GM12878 (cell line): ENCODE measurements at regions not wholly inside any gene's neighbourhood (a gene's known extent, or its start where the extent isn't known, plus 50 kb on each side); places are given as distances from the start of the nearest gene placed in this dataset.

Source experiments
- ATAC-seq: fragments of 200-7000 bp; cut with Tn5 transposase; 3 replicates; pipeline ENCODE4 v1.9.1; 2020; ENCODE audit warnings: mild to moderate bottlenecking, moderate library complexity
- BruUV-seq: library from RNA; stranded (reverse); fragments of 400-500 nt; replicated peaks from 2 replicates; lab custom pipeline; 2021; lab: Mats Ljungman, UMichigan
- CTCF ChIA-PET: fragments of 300-600 bp; sonication (Branson Sonifier 250); formaldehyde crosslinking; extraction: SDS; loops from one replicate; lab custom pipeline; 2021; ENCODE audit warnings: inconsistent platforms; lab: Yijun Ruan, JAX
- POLR2A ChIA-PET: fragments of 350-600 bp; formaldehyde crosslinking; extraction: SDS; loops from one replicate; lab custom pipeline; 2021; ENCODE audit warnings: inconsistent platforms; lab: Charles Lee
- RAD21 ChIA-PET: fragments of 300-600 bp; sonication (Branson Sonifier 250); formaldehyde crosslinking; loops from one replicate; lab custom pipeline; 2023; ENCODE audit warnings: antibody characterized with exemption; ENCODE audit not compliant: unreplicated experiment; lab: Charles Lee
- SMC1A ChIA-PET: fragments of 300-600 bp; sonication (Branson Sonifier 250); formaldehyde crosslinking; loops from one replicate; lab custom pipeline; 2023; ENCODE audit not compliant: unreplicated experiment, uncharacterized antibody; lab: Charles Lee
- DNase-seq: peaks from one replicate; pipeline ENCODE4 v3.0.0-alpha.2; 2011; ENCODE audit warnings: low read depth, low spot score
- FAIRE-seq: peaks from 3 replicates; lab custom pipeline; 2011; peaks lifted over from hg19 to GRCh38; lab: Jason Lieb, UNC
- H2AFZ ChIP-seq: 2 replicates; pipeline ENCODE4 v1.6.0; 2011; ENCODE audit warnings: low read depth, low read length, control low read depth; ENCODE audit not compliant: control insufficient read depth
- H3K27ac ChIP-seq: 2 replicates; pipeline ENCODE4 v1.5.1; 2011; ENCODE audit warnings: control low read depth; ENCODE audit not compliant: control insufficient read depth, insufficient read depth
- H3K27me3 ChIP-seq, 2 experiments: replicated peaks in 1 of 2; 2 replicates each; pipeline versions ENCODE4 v1.6.0 to v1.6.1; 2011; ENCODE audit warnings: low read length in 1 of 2; ENCODE audit not compliant: control insufficient read depth in 2 of 2, insufficient read depth in 2 of 2
- H3K36me3 ChIP-seq, 2 experiments: 2 replicates each; pipeline ENCODE4 v1.5.1; 2011; ENCODE audit warnings: low read length in 1 of 2; ENCODE audit not compliant: control insufficient read depth in 2 of 2, insufficient read depth in 2 of 2
- H3K4me1 ChIP-seq: 2 replicates; pipeline ENCODE4 v1.6.1; 2011; ENCODE audit warnings: mild to moderate bottlenecking, low read length, moderate library complexity, mixed read lengths; ENCODE audit not compliant: control insufficient read depth, insufficient read depth
- H3K4me2 ChIP-seq: 2 replicates; pipeline ENCODE4 v1.6.0; 2011; ENCODE audit warnings: control low read depth; ENCODE audit not compliant: control insufficient read depth, insufficient read depth
- H3K4me3 ChIP-seq: fragments of 200-600 bp; sonication (generic); 2 replicates; pipeline ENCODE4 v1.5.1; 2016
- H3K79me2 ChIP-seq: 2 replicates; pipeline ENCODE4 v1.6.0; 2011; ENCODE audit warnings: low read length; ENCODE audit not compliant: control insufficient read depth, insufficient read depth
- H3K9ac ChIP-seq: 2 replicates; pipeline ENCODE4 v1.8.0; 2011; ENCODE audit warnings: low read length, control low read depth, mixed read lengths; ENCODE audit not compliant: control insufficient read depth, insufficient read depth
- H3K9me3 ChIP-seq: replicated peaks from 3 replicates; pipeline ENCODE4 v1.5.1; 2011; ENCODE audit warnings: mild to moderate bottlenecking, low read length; ENCODE audit not compliant: control insufficient read depth, insufficient read depth
- H4K20me1 ChIP-seq: 2 replicates; pipeline ENCODE4 v1.6.0; 2011; ENCODE audit not compliant: control insufficient read depth, insufficient read depth
- BRCA1 ChIP-seq: IDR thresholded peaks from 2 replicates; pipeline ENCODE4 v1.6.1; 2011; ENCODE audit warnings: low read depth, low read length, improper control_type of control experiment
- CBX5 ChIP-seq: sonication (generic); IDR thresholded peaks from 2 replicates; pipeline ENCODE4 v1.6.1; 2016; ENCODE audit warnings: low read depth, moderate library complexity, mild to moderate bottlenecking, inconsistent platforms
- MTA2 ChIP-seq: fragments of 450-650 bp; IDR thresholded peaks from 2 replicates; pipeline ENCODE4 v1.6.1; 2016; ENCODE audit warnings: low read depth, mild to moderate bottlenecking, moderate library complexity
- POLR2AphosphoS2 ChIP-seq: IDR thresholded peaks from 2 replicates; pipeline ENCODE4 v1.6.1; 2011; ENCODE audit warnings: low read depth, mild to moderate bottlenecking, low read length, improper control_type of control experiment, moderate library complexity
- PRDM15 ChIP-seq: fragments of 450-650 bp; formaldehyde crosslinking; IDR thresholded peaks from 2 replicates; pipeline ENCODE4 v1.4.0; 2020; ENCODE audit warnings: mild to moderate bottlenecking, moderate library complexity
- ZBTB4 ChIP-seq: fragments of 450-650 bp; formaldehyde crosslinking; IDR thresholded peaks from 2 replicates; pipeline ENCODE4 v1.4.0; 2022; ENCODE audit warnings: mild to moderate bottlenecking, moderate library complexity
- WGBS: methylation state at CpG from one replicate; pipeline ENCODE4 v1.1.6; 2016; ENCODE audit warnings: low lambda C conversion rate; ENCODE audit not compliant: insufficient replicate concordance, insufficient coverage; ENCODE audit errors: missing lambda C conversion rate; 5-methylcytosine and 5-hydroxymethylcytosine counted together
- in situ Hi-C: fragments of 300-500 bp; cut with MboI; formaldehyde crosslinking; loops from 9 replicates; pipeline ENCODE4 v1.14.3; 2018; ENCODE audit warnings: mixed read lengths
- intact Hi-C: fragments of 100-400 bp; cut with micrococcal nuclease; formaldehyde crosslinking; loops from one replicate; pipeline ENCODE4 v1.14.2; 2022; ENCODE audit not compliant: unreplicated experiment
- TF ChIP-seq, protein P1 (sequence below): fragments of 450-650 bp; formaldehyde crosslinking; IDR thresholded peaks from 2 replicates; pipeline ENCODE4 v1.5.0; 2022; ENCODE audit warnings: mild to moderate bottlenecking, missing genetic modification characterization
- TF ChIP-seq, protein P2 (sequence below): fragments of 450-650 bp; IDR thresholded peaks from 2 replicates; pipeline ENCODE4 v1.6.1; 2017; ENCODE audit warnings: borderline replicate concordance
- TF ChIP-seq, protein P3 (sequence below): fragments of 450-650 bp; IDR thresholded peaks from 2 replicates; pipeline ENCODE4 v1.6.1; 2017; ENCODE audit warnings: low read depth, mild to moderate bottlenecking, moderate library complexity

- SMC1A ChIA-PET, result no interaction called here
- no peak overlapping the region for H3K27ac ChIP-seq
- no peak overlapping the region for H3K4me2 ChIP-seq
- in situ Hi-C loops, result no loop called here
- CTCF ChIA-PET, result no interaction called here
- no peaks in the 10 kb centered on the region for H3K27me3 ChIP-seq
- no peaks in the 10 kb centered on the region for H3K9me3 ChIP-seq
- RAD21 ChIA-PET, result no interaction called here
- no peak overlapping the region for H2AFZ ChIP-seq
- no peak overlapping the region for H3K9ac ChIP-seq
- no peaks in the 10 kb centered on the region for H3K79me2 ChIP-seq
- TF ChIP-seq PRDM15 (CRISPR knock-in tag) (no peak), MTA2 (no peak), POLR2AphosphoS2 (no peak), ZBTB4 (CRISPR knock-in tag) (no peak), BRCA1 (no peak), CBX5 (no peak)
- TF ChIP-seq, protein P1, sequence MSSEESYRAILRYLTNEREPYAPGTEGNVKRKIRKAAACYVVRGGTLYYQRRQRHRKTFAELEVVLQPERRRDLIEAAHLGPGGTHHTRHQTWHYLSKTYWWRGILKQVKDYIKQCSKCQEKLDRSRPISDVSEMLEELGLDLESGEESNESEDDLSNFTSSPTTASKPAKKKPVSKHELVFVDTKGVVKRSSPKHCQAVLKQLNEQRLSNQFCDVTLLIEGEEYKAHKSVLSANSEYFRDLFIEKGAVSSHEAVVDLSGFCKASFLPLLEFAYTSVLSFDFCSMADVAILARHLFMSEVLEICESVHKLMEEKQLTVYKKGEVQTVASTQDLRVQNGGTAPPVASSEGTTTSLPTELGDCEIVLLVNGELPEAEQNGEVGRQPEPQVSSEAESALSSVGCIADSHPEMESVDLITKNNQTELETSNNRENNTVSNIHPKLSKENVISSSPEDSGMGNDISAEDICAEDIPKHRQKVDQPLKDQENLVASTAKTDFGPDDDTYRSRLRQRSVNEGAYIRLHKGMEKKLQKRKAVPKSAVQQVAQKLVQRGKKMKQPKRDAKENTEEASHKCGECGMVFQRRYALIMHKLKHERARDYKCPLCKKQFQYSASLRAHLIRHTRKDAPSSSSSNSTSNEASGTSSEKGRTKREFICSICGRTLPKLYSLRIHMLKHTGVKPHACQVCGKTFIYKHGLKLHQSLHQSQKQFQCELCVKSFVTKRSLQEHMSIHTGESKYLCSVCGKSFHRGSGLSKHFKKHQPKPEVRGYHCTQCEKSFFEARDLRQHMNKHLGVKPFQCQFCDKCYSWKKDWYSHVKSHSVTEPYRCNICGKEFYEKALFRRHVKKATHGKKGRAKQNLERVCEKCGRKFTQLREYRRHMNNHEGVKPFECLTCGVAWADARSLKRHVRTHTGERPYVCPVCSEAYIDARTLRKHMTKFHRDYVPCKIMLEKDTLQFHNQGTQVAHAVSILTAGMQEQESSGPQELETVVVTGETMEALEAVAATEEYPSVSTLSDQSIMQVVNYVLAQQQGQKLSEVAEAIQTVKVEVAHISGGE (CRISPR knock-in tag), result no peak
- TF ChIP-seq, protein P2, sequence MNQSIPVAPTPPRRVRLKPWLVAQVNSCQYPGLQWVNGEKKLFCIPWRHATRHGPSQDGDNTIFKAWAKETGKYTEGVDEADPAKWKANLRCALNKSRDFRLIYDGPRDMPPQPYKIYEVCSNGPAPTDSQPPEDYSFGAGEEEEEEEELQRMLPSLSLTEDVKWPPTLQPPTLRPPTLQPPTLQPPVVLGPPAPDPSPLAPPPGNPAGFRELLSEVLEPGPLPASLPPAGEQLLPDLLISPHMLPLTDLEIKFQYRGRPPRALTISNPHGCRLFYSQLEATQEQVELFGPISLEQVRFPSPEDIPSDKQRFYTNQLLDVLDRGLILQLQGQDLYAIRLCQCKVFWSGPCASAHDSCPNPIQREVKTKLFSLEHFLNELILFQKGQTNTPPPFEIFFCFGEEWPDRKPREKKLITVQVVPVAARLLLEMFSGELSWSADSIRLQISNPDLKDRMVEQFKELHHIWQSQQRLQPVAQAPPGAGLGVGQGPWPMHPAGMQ, result no peak
- TF ChIP-seq, protein P3, sequence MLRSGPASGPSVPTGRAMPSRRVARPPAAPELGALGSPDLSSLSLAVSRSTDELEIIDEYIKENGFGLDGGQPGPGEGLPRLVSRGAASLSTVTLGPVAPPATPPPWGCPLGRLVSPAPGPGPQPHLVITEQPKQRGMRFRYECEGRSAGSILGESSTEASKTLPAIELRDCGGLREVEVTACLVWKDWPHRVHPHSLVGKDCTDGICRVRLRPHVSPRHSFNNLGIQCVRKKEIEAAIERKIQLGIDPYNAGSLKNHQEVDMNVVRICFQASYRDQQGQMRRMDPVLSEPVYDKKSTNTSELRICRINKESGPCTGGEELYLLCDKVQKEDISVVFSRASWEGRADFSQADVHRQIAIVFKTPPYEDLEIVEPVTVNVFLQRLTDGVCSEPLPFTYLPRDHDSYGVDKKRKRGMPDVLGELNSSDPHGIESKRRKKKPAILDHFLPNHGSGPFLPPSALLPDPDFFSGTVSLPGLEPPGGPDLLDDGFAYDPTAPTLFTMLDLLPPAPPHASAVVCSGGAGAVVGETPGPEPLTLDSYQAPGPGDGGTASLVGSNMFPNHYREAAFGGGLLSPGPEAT, result no peak
- DNase-seq (no peak), FAIRE-seq (no peak), ATAC-seq (no peak)
- no peaks in the 10 kb centered on the region for H3K36me3 ChIP-seq
- POLR2A ChIA-PET, result no interaction called here
- 55% methylated on average over 4 of the region's 4 CpGs for WGBS
- no peaks in the 10 kb centered on the region for H4K20me1 ChIP-seq
- intact Hi-C loops, result no loop called here
- no TSS peak for BruUV-seq
- H3K4me3 ChIP-seq, result no peak overlapping the region
- H3K4me1 ChIP-seq, result no peaks in the 10 kb centered on the region
Observed at GRCh38 chr1:102252731-102253505, 256.2 kb upstream of the OLFM3 start.
